Spleen (tissue), 11 donors: ENCODE measurements at regions not wholly inside any gene's neighbourhood (a gene's known extent, or its start where the extent isn't known, plus 50 kb on each side); places are given as distances from the start of the nearest gene placed in this dataset.

ENCODE experiments used
- DNase-seq: peaks from one replicate; pipeline ENCODE4 v3.0.0-alpha.2; 2020
- H3K27ac ChIP-seq, 8 donors: fragments of 200-600 bp; sonication (generic) in 7 of 8; 1 replicate in 4 of 8; 2 replicates in 4 of 8; pipeline versions ENCODE4 v1.5.0 to v1.8.0; 2016 to 2021; ENCODE audit warnings: inconsistent platforms in 4 of 8, mild to moderate bottlenecking in 4 of 8, moderate library complexity in 1 of 8
- H3K27me3 ChIP-seq, 7 donors: fragments of 200-600 bp; sonication (generic) in 6 of 7; replicated peaks in 1 of 7; 1 replicate in 4 of 7; 2 replicates in 3 of 7; pipeline versions ENCODE4 v1.5.0 to v1.8.0; 2016 to 2021; ENCODE audit warnings: inconsistent platforms in 3 of 7, mild to moderate bottlenecking in 1 of 7
- H3K36me3 ChIP-seq, 6 donors: fragments of 200-600 bp; sonication (generic) in 5 of 6; 1 replicate in 4 of 6; 2 replicates in 2 of 6; pipeline versions ENCODE4 v1.5.0 to v1.8.0; 2016 to 2021; ENCODE audit warnings: inconsistent platforms in 2 of 6
- H3K4me1 ChIP-seq, 6 donors: fragments of 200-600 bp; sonication (generic) in 5 of 6; 1 replicate in 3 of 6; 2 replicates in 3 of 6; pipeline versions ENCODE4 v1.5.0 to v1.8.0; 2016 to 2021; ENCODE audit warnings: inconsistent platforms in 3 of 6
- H3K4me3 ChIP-seq, 8 donors: fragments of 200-600 bp; sonication (generic) in 7 of 8; 1 replicate in 4 of 8; 2 replicates in 4 of 8; pipeline versions ENCODE4 v1.5.0 to v1.8.0; 2016 to 2021; ENCODE audit warnings: inconsistent platforms in 4 of 8, mild to moderate bottlenecking in 4 of 8, moderate library complexity in 2 of 8
- H3K9me3 ChIP-seq, 8 donors: fragments of 200-600 bp; sonication (generic) in 7 of 8; 1 replicate in 4 of 8; 2 replicates in 4 of 8; pipeline versions ENCODE4 v1.5.0 to v1.8.0; 2016 to 2021; ENCODE audit warnings: inconsistent platforms in 4 of 8
- CTCF ChIP-seq, 11 experiments: fragments of 200-600 bp in 7 of 11; fragments of 450-650 bp in 4 of 11; sonication (generic) in 4 of 11; IDR thresholded peaks in 8 of 11; conservative IDR thresholded peaks in 3 of 11; 1 replicate in 7 of 11; 2 replicates in 4 of 11; pipeline versions ENCODE4 v1.4.0 to v1.8.0; 2016 to 2021; ENCODE audit warnings: antibody characterized with exemption in 11 of 11, inconsistent platforms in 4 of 11, mild to moderate bottlenecking in 1 of 11
- POLR2A ChIP-seq, 3 donors: fragments of 450-650 bp; IDR thresholded peaks; one replicate each; pipeline ENCODE4 v1.5.1; 2017; ENCODE audit warnings: antibody characterized with exemption in 3 of 3, mild to moderate bottlenecking in 1 of 3
- POLR2AphosphoS5 ChIP-seq, 3 donors: sonication (generic); formaldehyde crosslinking; IDR thresholded peaks; one replicate each; pipeline ENCODE4 v1.5.1; 2017; ENCODE audit warnings: antibody characterized with exemption in 3 of 3
- WGBS, 5 donors: extraction: QIAGEN DNeasy Blood & Tissue Kit in 3 of 5; methylation state at CpG; one replicate each; pipeline versions ENCODE4 v1.1.5 to v1.1.7; 2013 to 2018; 5-methylcytosine and 5-hydroxymethylcytosine counted together
- intact Hi-C: fragments of 100-400 bp; cut with DNase I; formaldehyde crosslinking; loops from one replicate; pipeline ENCODE4 v1.15.0; 2023; ENCODE audit warnings: low total_unique reads
- donor health status: healthy with polysubstance abuse.
- donor health status: DM: no; HTN: no; CAD: no; lungs with moderate emphysema.
- donor health status: DM: no; HTN: no; CAD: no.
- donor health status: Bipolar disorder and iron deficiency.
- donor health status: healthy.
- donor health status: DM: no; HTN: no; CAD: no.
- donor health status: DM: yes; HTN: yes; CAD: no.

GRCh38 chr14:94700336-94700735 is 69.6 kb downstream of the GSC start:
- Histone ChIP-seq H3K9me3 (no peaks in the 10 kb centered on the region), H3K4me1 (no peaks in the 10 kb centered on the region), H3K27me3 (peaks cover 0 to 22% (median 0%) of the 10 kb centered on the region in 7 donors), H3K36me3 (no peaks in the 10 kb centered on the region), H3K27ac (no peak overlapping the region), H3K4me3 (no peak overlapping the region)
- intact Hi-C loops: no loop called here
- no peak for TF ChIP-seq POLR2A (IDR thresholded peaks at IDR 0.05)
- TF ChIP-seq POLR2AphosphoS5 (IDR thresholded peaks at IDR 0.05): no peak
- TF ChIP-seq CTCF (IDR thresholded peaks at IDR 0.05 in 8 of 11, conservative IDR thresholded peaks at IDR 0.05 in 3 of 11): no peak
- WGBS, 5 donors: 55 to 73% (median 58%) methylated on average over 8 of the region's 8 CpGs
- DNase-seq: no peak

GRCh38 chr14:94699831-94700230 is 70.1 kb downstream of the GSC start:
- 53 to 74% (median 70%) methylated on average over 9 of the region's 9 CpGs for WGBS, 5 donors

GRCh38 chr14:94697773-94698556 is 71.9 kb downstream of the GSC start:
- DNase-seq: no peak
- H3K27ac ChIP-seq: no peak overlapping the region
- peaks cover 0 to 22% (median 0%) of the 10 kb centered on the region in 7 donors for H3K27me3 ChIP-seq
- H3K4me1 ChIP-seq: no peaks in the 10 kb centered on the region
- no peaks in the 10 kb centered on the region for H3K9me3 ChIP-seq
- intact Hi-C loops: no loop called here
- H3K36me3 ChIP-seq: no peaks in the 10 kb centered on the region
- no peak for TF ChIP-seq CTCF (IDR thresholded peaks at IDR 0.05 in 8 of 11, conservative IDR thresholded peaks at IDR 0.05 in 3 of 11)
- no peak for TF ChIP-seq POLR2AphosphoS5 (IDR thresholded peaks at IDR 0.05)
- TF ChIP-seq POLR2A (IDR thresholded peaks at IDR 0.05): no peak
- no peak overlapping the region for H3K4me3 ChIP-seq
- 42 to 57% (median 46%) methylated on average over 12 of the region's 12 CpGs for WGBS, 5 donors

More at GRCh38 chr14:94699831-94700230, 70.1 kb downstream of the GSC start:
- no peak overlapping the region for H3K4me3 ChIP-seq
- no peak overlapping the region for H3K27ac ChIP-seq
- H3K36me3 ChIP-seq: no peaks in the 10 kb centered on the region
- TF ChIP-seq POLR2A (IDR thresholded peaks at IDR 0.05) (no peak), POLR2AphosphoS5 (IDR thresholded peaks at IDR 0.05) (no peak), CTCF (IDR thresholded peaks at IDR 0.05 in 8 of 11, conservative IDR thresholded peaks at IDR 0.05 in 3 of 11) (no peak)
- DNase-seq: no peak
- peaks cover 0 to 22% (median 0%) of the 10 kb centered on the region in 7 donors for H3K27me3 ChIP-seq
- H3K4me1 ChIP-seq: no peaks in the 10 kb centered on the region
- no peaks in the 10 kb centered on the region for H3K9me3 ChIP-seq
- intact Hi-C loops: no loop called here

- Histone ChIP-seq H3K27me3 (peaks cover 0 to 22% (median 0%) of the 10 kb centered on the region in 7 donors), H3K4me3 (no peak overlapping the region), H3K27ac (no peak overlapping the region), H3K36me3 (no peaks in the 10 kb centered on the region), H3K9me3 (no peaks in the 10 kb centered on the region), H3K4me1 (no peaks in the 10 kb centered on the region)
- TF ChIP-seq CTCF (IDR thresholded peaks at IDR 0.05 in 8 of 11, conservative IDR thresholded peaks at IDR 0.05 in 3 of 11) (no peak), POLR2A (IDR thresholded peaks at IDR 0.05) (no peak), POLR2AphosphoS5 (IDR thresholded peaks at IDR 0.05) (no peak)
- intact Hi-C loops: no loop called here
- no peak for DNase-seq
- WGBS, 5 donors: 83 to 91% (median 88%) methylated on average over 7 of the region's 7 CpGs
Observed at GRCh38 chr14:94696518-94696917, 73.4 kb downstream of the GSC start.
